NCI-H2227 treated with DMSO at 0.1 percent for 48 hours (cell line): ENCODE measurements at regions not wholly inside any gene's neighbourhood (a gene's known extent, or its start where the extent isn't known, plus 50 kb on each side); places are given as distances from the start of the nearest gene placed in this dataset.

ENCODE experiments used
- DNase-seq: peaks from one replicate; lab custom pipeline; 2025; lab: John Stamatoyannopoulos, UW

- peak; percentile 17 for DNase-seq
Observed at GRCh38 chr2:2848621-2849333, 517.7 kb upstream of the MYT1L start.

GRCh38 chr2:2848198-2848597, 517.1 kb upstream of the MYT1L start:
- DNase-seq: no peak

- no peak for DNase-seq
Observed at GRCh38 chr2:2847209-2847676, 516.2 kb upstream of the MYT1L start.

GRCh38 chr2:2846332-2847208, 515.5 kb upstream of the MYT1L start:
- no peak for DNase-seq

- DNase-seq: no peak
Observed at GRCh38 chr2:2845806-2846315, 514.8 kb upstream of the MYT1L start.

GRCh38 chr2:2845267-2845666, 514.2 kb upstream of the MYT1L start:
- no peak for DNase-seq

GRCh38 chr2:2843969-2844548, 513.0 kb upstream of the MYT1L start:
- DNase-seq: no peak

- DNase-seq: no peak
Observed at GRCh38 chr2:2842466-2842865, 511.4 kb upstream of the MYT1L start.

- DNase-seq: no peak
Observed at GRCh38 chr2:2840681-2841300, 509.7 kb upstream of the MYT1L start.

- DNase-seq: no peak
Observed at GRCh38 chr2:2839782-2840531, 508.9 kb upstream of the MYT1L start.

GRCh38 chr2:2839393-2839781, 508.3 kb upstream of the MYT1L start:
- no peak for DNase-seq

GRCh38 chr2:2838548-2838845, 507.4 kb upstream of the MYT1L start:
- no peak for DNase-seq

- DNase-seq: no peak
Observed at GRCh38 chr2:2837746-2838547, 506.9 kb upstream of the MYT1L start.

GRCh38 chr2:2836343-2837070, 505.4 kb upstream of the MYT1L start:
- no peak for DNase-seq

- no peak for DNase-seq
Observed at GRCh38 chr2:2834516-2835254, 503.6 kb upstream of the MYT1L start.

- no peak for DNase-seq
Observed at GRCh38 chr2:2834105-2834504, 503.0 kb upstream of the MYT1L start.

- no peak for DNase-seq
Observed at GRCh38 chr2:2832657-2833056, 501.6 kb upstream of the MYT1L start.

- peak; percentile 47 for DNase-seq
Observed at GRCh38 chr2:2831633-2832032, 500.6 kb upstream of the MYT1L start.

GRCh38 chr2:2830576-2830975, 499.5 kb upstream of the MYT1L start:
- no peak for DNase-seq
